K562 (cell line): ENCODE measurements at regions not wholly inside any gene's neighbourhood (a gene's known extent, or its start where the extent isn't known, plus 50 kb on each side); places are given as distances from the start of the nearest gene placed in this dataset.

Source experiments
- BHLHE40 ChIP-seq: IDR thresholded peaks from 2 replicates; pipeline ENCODE4 v1.6.1; 2011; ENCODE audit warnings: low read length, improper control_type of control experiment
- CBX5 ChIP-seq: IDR thresholded peaks from 2 replicates; pipeline ENCODE4 v1.6.1; 2014; ENCODE audit warnings: low read depth, borderline replicate concordance
- CEBPZ ChIP-seq: fragments of 150-350 bp; IDR thresholded peaks from 2 replicates; pipeline ENCODE4 v1.6.1; 2014; ENCODE audit warnings: low read depth, mild to moderate bottlenecking, low read length, borderline replicate concordance
- FOXK2 ChIP-seq, 2 experiments: fragments of 450-650 bp; IDR thresholded peaks in 1 of 2; conservative IDR thresholded peaks in 1 of 2; 2 replicates each; pipeline ENCODE4 v1.6.1; 2016; ENCODE audit warnings: low read depth in 2 of 2, mild to moderate bottlenecking in 1 of 2
- MGA ChIP-seq: fragments of 450-650 bp; IDR thresholded peaks from 2 replicates; pipeline ENCODE4 v1.6.1; 2016; ENCODE audit warnings: mild to moderate bottlenecking, moderate library complexity
- RBM22 ChIP-seq: fragments of 200-400 bp; formaldehyde crosslinking; IDR thresholded peaks from 2 replicates; pipeline ENCODE4 v1.6.1; 2018; ENCODE audit warnings: low read length, low read depth; ENCODE audit not compliant: poor library complexity, severe bottlenecking
- RFX1 ChIP-seq: fragments of 450-650 bp; IDR thresholded peaks from 2 replicates; pipeline ENCODE4 v1.6.1; 2016; ENCODE audit warnings: mild to moderate bottlenecking, moderate library complexity
- RFX7 ChIP-seq: fragments of 250-450 bp; sonication (Bioruptor Pico); IDR thresholded peaks from 2 replicates; pipeline ENCODE4 v1.5.1; 2021; ENCODE audit warnings: mild to moderate bottlenecking
- SMC3 ChIP-seq: conservative IDR thresholded peaks from 2 replicates; pipeline ENCODE4 v1.6.1; 2011; ENCODE audit warnings: low read depth, low read length, improper control_type of control experiment; ENCODE audit not compliant: insufficient read depth
- TAF1 ChIP-seq: IDR thresholded peaks from 2 replicates; pipeline ENCODE4 v1.6.1; 2011; ENCODE audit warnings: mild to moderate bottlenecking, low read length, moderate library complexity; ENCODE audit not compliant: insufficient read depth, control insufficient read depth, severe bottlenecking; ENCODE audit errors: extremely low read depth
- YY1 ChIP-seq, 3 experiments: IDR thresholded peaks; 2 replicates each; pipeline ENCODE4 v1.6.1; 2011; ENCODE audit warnings: low read length in 2 of 3, mild to moderate bottlenecking in 2 of 3, moderate library complexity in 2 of 3, borderline replicate concordance in 1 of 3, control low read depth in 1 of 3, low read depth in 1 of 3; ENCODE audit not compliant: insufficient read depth in 3 of 3, insufficient replicate concordance in 2 of 3, control insufficient read depth in 1 of 3, insufficient read length in 1 of 3; ENCODE audit errors: extremely low read depth in 1 of 3
- ZNF121 ChIP-seq: sonication (generic); formaldehyde crosslinking; conservative IDR thresholded peaks from 2 replicates; pipeline ENCODE4 v1.8.0; 2022; ENCODE audit warnings: missing genetic modification reagents
- ZNF512 ChIP-seq: IDR thresholded peaks from 2 replicates; pipeline ENCODE4 v1.6.1; 2016; ENCODE audit warnings: missing genetic modification characterization, missing compliant biosample characterization
- TF ChIP-seq, protein P1 (sequence below), 3 experiments: IDR thresholded peaks in 2 of 3; conservative IDR thresholded peaks in 1 of 3; 2 replicates each; pipeline ENCODE4 v1.5.1; 2011 to 2012; ENCODE audit warnings: low read length in 3 of 3, mild to moderate bottlenecking in 3 of 3, control low read depth in 2 of 3, improper control_type of control experiment in 1 of 3, inconsistent platforms in 1 of 3, low read depth in 1 of 3, mixed read lengths in 1 of 3, moderate library complexity in 1 of 3; ENCODE audit not compliant: insufficient read depth in 2 of 3

- TF ChIP-seq, protein P1, sequence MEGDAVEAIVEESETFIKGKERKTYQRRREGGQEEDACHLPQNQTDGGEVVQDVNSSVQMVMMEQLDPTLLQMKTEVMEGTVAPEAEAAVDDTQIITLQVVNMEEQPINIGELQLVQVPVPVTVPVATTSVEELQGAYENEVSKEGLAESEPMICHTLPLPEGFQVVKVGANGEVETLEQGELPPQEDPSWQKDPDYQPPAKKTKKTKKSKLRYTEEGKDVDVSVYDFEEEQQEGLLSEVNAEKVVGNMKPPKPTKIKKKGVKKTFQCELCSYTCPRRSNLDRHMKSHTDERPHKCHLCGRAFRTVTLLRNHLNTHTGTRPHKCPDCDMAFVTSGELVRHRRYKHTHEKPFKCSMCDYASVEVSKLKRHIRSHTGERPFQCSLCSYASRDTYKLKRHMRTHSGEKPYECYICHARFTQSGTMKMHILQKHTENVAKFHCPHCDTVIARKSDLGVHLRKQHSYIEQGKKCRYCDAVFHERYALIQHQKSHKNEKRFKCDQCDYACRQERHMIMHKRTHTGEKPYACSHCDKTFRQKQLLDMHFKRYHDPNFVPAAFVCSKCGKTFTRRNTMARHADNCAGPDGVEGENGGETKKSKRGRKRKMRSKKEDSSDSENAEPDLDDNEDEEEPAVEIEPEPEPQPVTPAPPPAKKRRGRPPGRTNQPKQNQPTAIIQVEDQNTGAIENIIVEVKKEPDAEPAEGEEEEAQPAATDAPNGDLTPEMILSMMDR (IDR thresholded peaks at IDR 0.05 in 2 of 3, conservative IDR thresholded peaks at IDR 0.05 in 1 of 3; ENCODE audit: insufficient read depth in 2 of 3, low read depth in 1 of 3, low read length in 3 of 3): no peak
- TF ChIP-seq FOXK2 (conservative IDR thresholded peaks at IDR 0.05 in 1 of 2, IDR thresholded peaks at IDR 0.05 in 1 of 2; ENCODE audit: low read depth in 2 of 2) (no peak), ZNF121 (no peak), ZNF512 (tag) (no peak), RFX1 (no peak), RFX7 (CRISPR knock-in tag) (no peak), BHLHE40 (no peak), SMC3 (no peak), TAF1 (no peak), YY1 (IDR thresholded peaks at IDR 0.05; ENCODE audit: borderline replicate concordance in 1 of 3, control insufficient read depth in 1 of 3, extremely low read depth in 1 of 3, insufficient read depth in 3 of 3, insufficient read length in 1 of 3, insufficient replicate concordance in 2 of 3, low read depth in 1 of 3, low read length in 2 of 3) (no peak), RBM22 (no peak), CEBPZ (no peak), MGA (no peak), CBX5 (no peak)
Observed at GRCh38 chr12:46650688-46651087, 175.1 kb downstream of the SLC38A4 start.
